H9 (cell line): ENCODE measurements at regions not wholly inside any gene's neighbourhood (a gene's known extent, or its start where the extent isn't known, plus 50 kb on each side); places are given as distances from the start of the nearest gene placed in this dataset.

Experiments used
- DNase-seq: peaks from one replicate; pipeline ENCODE4 v3.0.0-alpha.2; 2017
- H2AFZ ChIP-seq: one replicate; pipeline ENCODE4 v1.6.1; 2013; ENCODE audit warnings: mild to moderate bottlenecking, low read length, control low read depth, moderate library complexity
- H2AK5ac ChIP-seq: 2 replicates; pipeline ENCODE4 v1.6.1; 2013; ENCODE audit warnings: low read length, control low read depth, mixed read lengths; ENCODE audit not compliant: insufficient read length
- H2BK120ac ChIP-seq: one replicate; pipeline ENCODE4 v1.6.1; 2013; ENCODE audit warnings: low read depth, mild to moderate bottlenecking, low read length, control low read depth, inconsistent platforms; ENCODE audit not compliant: poor library complexity, severe bottlenecking
- H2BK12ac ChIP-seq: 2 replicates; pipeline ENCODE4 v1.6.1; 2013; ENCODE audit warnings: low read length, control low read depth, mixed read lengths, low read depth; ENCODE audit not compliant: insufficient read length
- H2BK15ac ChIP-seq: 2 replicates; pipeline ENCODE4 v1.6.1; 2013; ENCODE audit warnings: low read depth, low read length, control low read depth
- H2BK20ac ChIP-seq: one replicate; pipeline ENCODE4 v1.6.1; 2013; ENCODE audit warnings: low read depth, mild to moderate bottlenecking, low read length, control low read depth, inconsistent platforms; ENCODE audit not compliant: poor library complexity, severe bottlenecking
- H2BK5ac ChIP-seq: 2 replicates; pipeline ENCODE4 v1.6.1; 2013; ENCODE audit warnings: low read length, control low read depth, mixed read lengths; ENCODE audit not compliant: insufficient read length
- H3K14ac ChIP-seq: 2 replicates; pipeline ENCODE4 v1.6.1; 2013; ENCODE audit warnings: low read length, control low read depth; ENCODE audit not compliant: insufficient read depth
- H3K18ac ChIP-seq: 2 replicates; pipeline ENCODE4 v1.6.1; 2013; ENCODE audit warnings: low read depth, mild to moderate bottlenecking, mixed read lengths, low read length, control low read depth; ENCODE audit not compliant: insufficient read length
- H3K23ac ChIP-seq: 2 replicates; pipeline ENCODE4 v1.6.1; 2013; ENCODE audit warnings: low read length, control low read depth, mixed read lengths, low read depth; ENCODE audit not compliant: insufficient read length
- H3K23me2 ChIP-seq: 2 replicates; pipeline ENCODE4 v1.6.1; 2013; ENCODE audit warnings: low read depth, mild to moderate bottlenecking, mixed read lengths, low read length, control low read depth; ENCODE audit not compliant: insufficient read length, poor library complexity, severe bottlenecking
- H3K27ac ChIP-seq: 2 replicates; pipeline ENCODE4 v1.5.1; 2013; ENCODE audit warnings: low read length, control low read depth, mixed read lengths, low read depth; ENCODE audit not compliant: insufficient read length
- H3K27me3 ChIP-seq: 2 replicates; pipeline ENCODE4 v1.6.1; 2013; ENCODE audit warnings: low read length, control low read depth, inconsistent platforms; ENCODE audit not compliant: insufficient read depth
- H3K4ac ChIP-seq: 2 replicates; pipeline ENCODE4 v1.6.1; 2013; ENCODE audit warnings: low read depth, mild to moderate bottlenecking, control low read depth, inconsistent platforms, low read length, moderate library complexity
- H3K4me1 ChIP-seq: 2 replicates; pipeline ENCODE4 v1.6.1; 2013; ENCODE audit warnings: low read length, control low read depth, inconsistent platforms; ENCODE audit not compliant: insufficient read depth
- H3K4me2 ChIP-seq: 2 replicates; pipeline ENCODE4 v1.6.1; 2013; ENCODE audit warnings: low read length, control low read depth, mixed read lengths; ENCODE audit not compliant: insufficient read length, insufficient read depth
- H3K56ac ChIP-seq: 2 replicates; pipeline ENCODE4 v1.6.1; 2013; ENCODE audit warnings: low read depth, mild to moderate bottlenecking, mixed read lengths, low read length, control low read depth; ENCODE audit not compliant: insufficient read length
- H3K79me1 ChIP-seq: 2 replicates; pipeline ENCODE4 v1.6.1; 2013; ENCODE audit warnings: low read depth, mild to moderate bottlenecking, moderate library complexity, low read length, control low read depth, inconsistent platforms; ENCODE audit not compliant: insufficient read depth, poor library complexity, severe bottlenecking
- H3K79me2 ChIP-seq: 2 replicates; pipeline ENCODE4 v1.6.1; 2013; ENCODE audit warnings: low read length, control low read depth, inconsistent platforms; ENCODE audit not compliant: insufficient read depth
- H3K9ac ChIP-seq: 2 replicates; pipeline ENCODE4 v1.6.1; 2013; ENCODE audit warnings: low read length, control low read depth, mixed read lengths; ENCODE audit not compliant: insufficient read length; ENCODE audit errors: extremely low read depth
- H3K9me3 ChIP-seq: one replicate; pipeline ENCODE4 v1.6.1; 2013; ENCODE audit warnings: low read depth, low read length, inconsistent platforms; ENCODE audit not compliant: control insufficient read depth
- H3T11ph ChIP-seq: one replicate; pipeline ENCODE4 v1.6.1; 2013; ENCODE audit warnings: mild to moderate bottlenecking, low read length, control low read depth, inconsistent platforms
- H4K20me1 ChIP-seq: one replicate; pipeline ENCODE4 v1.6.1; 2013; ENCODE audit not compliant: control insufficient read depth, insufficient read length, insufficient read depth
- H4K5ac ChIP-seq: 2 replicates; pipeline ENCODE4 v1.6.1; 2013; ENCODE audit warnings: low read depth, mild to moderate bottlenecking, mixed read lengths, low read length, control low read depth; ENCODE audit not compliant: insufficient read length
- H4K8ac ChIP-seq: replicated peaks from 2 replicates; pipeline ENCODE4 v1.6.1; 2013; ENCODE audit warnings: low read length, control low read depth, mixed read lengths, low read depth; ENCODE audit not compliant: insufficient read length
- H4K91ac ChIP-seq: 2 replicates; pipeline ENCODE4 v1.6.1; 2013; ENCODE audit warnings: low read depth, mild to moderate bottlenecking, moderate library complexity, mixed read lengths, low read length, control low read depth; ENCODE audit not compliant: insufficient read length
- H3K27ac Mint-ChIP-seq, 3 experiments: 2 replicates in 2 of 3; 3 replicates in 1 of 3; pipeline ENCODE4 v1.8.0; 2020 to 2021; ENCODE audit warnings: mixed read lengths in 3 of 3, mild to moderate bottlenecking in 1 of 3, moderate library complexity in 1 of 3
- H3K27me3 Mint-ChIP-seq: 2 replicates; pipeline ENCODE4 v1.8.0; 2021; ENCODE audit warnings: low read depth, mild to moderate bottlenecking, moderate library complexity, mixed read lengths
- H3K36me3 Mint-ChIP-seq, 3 experiments: 2 replicates in 2 of 3; 3 replicates in 1 of 3; pipeline ENCODE4 v1.8.0; 2020 to 2021; ENCODE audit warnings: low read depth in 3 of 3, mixed read lengths in 3 of 3; ENCODE audit not compliant: insufficient read depth in 1 of 3
- H3K4me1 Mint-ChIP-seq, 2 experiments: 2 replicates each; pipeline ENCODE4 v1.8.0; 2020; ENCODE audit warnings: mixed read lengths in 2 of 2
- H3K4me3 Mint-ChIP-seq, 2 experiments: 2 replicates in 1 of 2; 3 replicates in 1 of 2; pipeline ENCODE4 v1.8.0; 2020 to 2021; ENCODE audit warnings: mild to moderate bottlenecking in 2 of 2, mixed read lengths in 2 of 2, moderate library complexity in 1 of 2
- H3K9me3 Mint-ChIP-seq, 2 experiments: 2 replicates in 1 of 2; 3 replicates in 1 of 2; pipeline ENCODE4 v1.8.0; 2020; ENCODE audit warnings: mild to moderate bottlenecking in 2 of 2, mixed read lengths in 2 of 2, moderate library complexity in 1 of 2
- CTCF ChIP-seq: fragments of 200-600 bp; sonication (generic); conservative IDR thresholded peaks from 3 replicates; pipeline ENCODE4 v1.8.0; 2021; ENCODE audit warnings: antibody characterized with exemption, mild to moderate bottlenecking
- WGBS: extraction: QIAGEN DNeasy Blood & Tissue Kit; methylation state at CpG from one replicate; pipeline ENCODE4 v1.1.7; 2013; ENCODE audit warnings: missing lambda C conversion rate, low lambda C conversion rate, mixed read lengths; ENCODE audit not compliant: insufficient read length; ENCODE audit errors: extremely low coverage; 5-methylcytosine and 5-hydroxymethylcytosine counted together

GRCh38 chr6:149134511-149134933, 183.0 kb upstream of the TAB2 start:
- H3K27ac ChIP-seq = no peak overlapping the region
- H3K9me3 ChIP-seq = no peaks in the 10 kb centered on the region
- Mint-ChIP-seq H3K27ac (no peak overlapping the region), H3K4me3 (no peak overlapping the region), H3K4me1 (no peaks in the 10 kb centered on the region), H3K27me3 (no peaks in the 10 kb centered on the region; the same call in 1 of the 2 replicates), H3K9me3 (no peaks in the 10 kb centered on the region), H3K36me3 (no peaks in the 10 kb centered on the region; a peak in 1 of 7 replicates)
- no peak overlapping the region for H3K56ac ChIP-seq
- H3K4me2 ChIP-seq = no peak overlapping the region
- no peak overlapping the region for H4K5ac ChIP-seq
- no peak overlapping the region for H3T11ph ChIP-seq
- no peak for TF ChIP-seq CTCF
- H3K23me2 ChIP-seq = no peaks in the 10 kb centered on the region
- no peaks in the 10 kb centered on the region for H3K79me1 ChIP-seq
- no peak overlapping the region for H2BK5ac ChIP-seq
- no peak overlapping the region for H3K14ac ChIP-seq
- H3K23ac ChIP-seq = no peak overlapping the region
- no peak overlapping the region for H2BK120ac ChIP-seq
- no peak overlapping the region for H4K8ac ChIP-seq
- H2BK12ac ChIP-seq = no peak overlapping the region
- no peak overlapping the region for H2AFZ ChIP-seq
- no peak overlapping the region for H2BK15ac ChIP-seq
- H3K9ac ChIP-seq = no peak overlapping the region
- H3K79me2 ChIP-seq = no peaks in the 10 kb centered on the region
- WGBS = no CpG with 5 or more reads among the region's 4 CpGs
- H3K4me1 ChIP-seq = no peaks in the 10 kb centered on the region
- no peak overlapping the region for H3K4ac ChIP-seq
- H2AK5ac ChIP-seq = no peak overlapping the region
- H3K27me3 ChIP-seq = no peaks in the 10 kb centered on the region
- H2BK20ac ChIP-seq = no peak overlapping the region
- DNase-seq = no peak
- H3K18ac ChIP-seq = no peak overlapping the region
- H4K91ac ChIP-seq = no peak overlapping the region
- H4K20me1 ChIP-seq = no peaks in the 10 kb centered on the region
